ENCODE measurements at regions not wholly inside any gene's neighbourhood (a gene's known extent, or its start where the extent isn't known, plus 50 kb on each side); places are given as distances from the start of the nearest gene placed in this dataset.

DNA sequence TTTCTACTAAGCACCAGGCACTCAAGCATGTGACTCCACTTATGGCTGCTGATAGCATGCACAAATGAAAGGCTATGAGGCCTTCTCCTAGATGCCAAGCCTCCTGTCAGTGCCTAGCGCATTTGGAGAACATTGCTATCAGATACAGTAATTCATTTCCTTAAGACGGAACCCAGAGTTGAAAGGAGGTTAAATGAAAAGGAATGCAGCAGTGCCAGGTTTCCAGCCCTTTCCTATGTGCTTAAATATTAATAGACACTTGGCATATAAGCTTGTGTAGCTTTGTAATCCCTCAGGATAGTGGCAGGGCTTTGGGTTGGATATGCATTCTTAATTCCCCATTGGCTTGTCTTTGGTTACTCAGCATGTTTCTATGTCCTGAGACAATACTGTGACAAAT is 140.1 kb upstream of the FRY start:
- H3K27me3 ChIP-seq (ENCODE audit: control insufficient read depth, insufficient read depth, low read length): no peaks in the 10 kb centered on the region
- dilution Hi-C loops (cut with HindIII; ENCODE audit: low sequenced_read_pairs, unreplicated experiment) (no loop called here), in situ Hi-C loops (cut with MboI; ENCODE audit: low sequenced_read_pairs) (no loop called here), intact Hi-C loops (cut with micrococcal nuclease) (no loop called here)
- H3K4me3 ChIP-seq (ENCODE audit: insufficient read depth, low read depth, low read length): no peak overlapping the region
- no peaks in the 10 kb centered on the region for H3K36me3 ChIP-seq (ENCODE audit: control insufficient read depth, insufficient read depth, low read length)
- no peak overlapping the region for H2BK15ac ChIP-seq (ENCODE audit: low read depth, low read length)
- no peak overlapping the region for H3K18ac ChIP-seq (ENCODE audit: low read depth, low read length)
- no peak overlapping the region for H2BK5ac ChIP-seq (ENCODE audit: low read depth, low read length, poor library complexity, severe bottlenecking)
- H2BK120ac ChIP-seq (ENCODE audit: low read depth, low read length): no peak overlapping the region
- DNase-seq (no peak), ATAC-seq (ENCODE audit: low read depth) (no peak)
- no peak overlapping the region for H4K91ac ChIP-seq (ENCODE audit: insufficient read depth, low read depth, low read length)
- H3K4me1 ChIP-seq (ENCODE audit: control insufficient read depth, insufficient read depth, low read length): peaks cover 6% of the 10 kb centered on the region; the same call in 1 of the 2 replicates
- no peaks in the 10 kb centered on the region for H3K9me3 ChIP-seq (ENCODE audit: control insufficient read depth, insufficient read depth, low read length)
- TF ChIP-seq MXI1 (IDR thresholded peaks at IDR 0.05; ENCODE audit: borderline replicate concordance, low read depth, low read length) (no peak), FOS (IDR thresholded peaks at IDR 0.05; ENCODE audit: low read depth, low read length) (no peak), ELK1 (IDR thresholded peaks at IDR 0.05; ENCODE audit: borderline replicate concordance, low read depth, low read length) (no peak), MAFK (IDR thresholded peaks at IDR 0.05; ENCODE audit: low read depth, low read length) (no peak), SMC3 (IDR thresholded peaks at IDR 0.05; ENCODE audit: low read depth, low read length) (no peak), BHLHE40 (IDR thresholded peaks at IDR 0.05; ENCODE audit: low read depth, low read length) (no peak), RCOR1 (IDR thresholded peaks at IDR 0.05; ENCODE audit: insufficient replicate concordance, low read length) (no peak), CHD1 (IDR thresholded peaks at IDR 0.05; ENCODE audit: low read depth, low read length) (no peak), RFX5 (IDR thresholded peaks at IDR 0.05; ENCODE audit: low read depth, low read length) (no peak), CEBPB (IDR thresholded peaks at IDR 0.05; ENCODE audit: low read depth, low read length) (no peak), NFE2L2 (IDR thresholded peaks at IDR 0.05; ENCODE audit: low read depth, low read length) (no peak), MAZ (IDR thresholded peaks at IDR 0.05; ENCODE audit: borderline replicate concordance, low read depth, low read length) (no peak), RAD21 (IDR thresholded peaks at IDR 0.05; ENCODE audit: low read length) (no peak), POLR2A (IDR thresholded peaks at IDR 0.05; ENCODE audit: low read depth, low read length) (no peak), CTCF (conservative IDR thresholded peaks at IDR 0.05; ENCODE audit: low read depth, low read length) (no peak), USF2 (IDR thresholded peaks at IDR 0.05; ENCODE audit: low read depth, low read length) (no peak)
- no peak overlapping the region for H3K23ac ChIP-seq (ENCODE audit: low read depth, low read length)
- WGBS, 2 experiments (ENCODE audit: extremely low coverage in 2 of 2, insufficient read length in 1 of 2): no CpG with 5 or more reads among the region's 2 CpGs
- no peak overlapping the region for H2AK5ac ChIP-seq (ENCODE audit: low read depth, low read length)
- CTCF ChIA-PET: no interaction called here
- no peaks in the 10 kb centered on the region for H3K9me1 ChIP-seq (ENCODE audit: insufficient read depth, low read length)
- no peak overlapping the region for H3K9ac ChIP-seq (ENCODE audit: low read depth, low read length)
- no peaks in the 10 kb centered on the region for H4K20me1 ChIP-seq (ENCODE audit: insufficient read depth, low read length)
- POLR2A ChIA-PET (ENCODE audit: unreplicated experiment): no interaction called here
- no peak overlapping the region for H3K4me2 ChIP-seq (ENCODE audit: low read depth, low read length)
- H3K14ac ChIP-seq (replicated peaks; ENCODE audit: low read depth, low read length): no peak overlapping the region
- H3K79me1 ChIP-seq (ENCODE audit: low read depth in 1 of 2, low read length in 2 of 2): no peaks in the 10 kb centered on the region
- H4K8ac ChIP-seq (ENCODE audit: low read depth in 2 of 2, low read length in 2 of 2): no peak overlapping the region
- no peak overlapping the region for H4K5ac ChIP-seq (ENCODE audit: low read depth, low read length)
- H3K27ac ChIP-seq (ENCODE audit: insufficient read depth, low read length): no peak overlapping the region
- H2AK9ac ChIP-seq (replicated peaks; ENCODE audit: low read depth, low read length, poor library complexity): no peak overlapping the region
- H3K56ac ChIP-seq (ENCODE audit: extremely low read depth, insufficient read depth, low read length): no peak overlapping the region
- BruUV-seq (replicated peaks): no TSS peak
- no peak overlapping the region for H2AFZ ChIP-seq (replicated peaks; ENCODE audit: low read length, poor library complexity)
- H3K4ac ChIP-seq (ENCODE audit: low read depth, low read length): no peak overlapping the region
- H2BK20ac ChIP-seq (ENCODE audit: low read depth, low read length): no peak overlapping the region
